ENCODE measurements at regions not wholly inside any gene's neighbourhood (a gene's known extent, or its start where the extent isn't known, plus 50 kb on each side); places are given as distances from the start of the nearest gene placed in this dataset.

DNA sequence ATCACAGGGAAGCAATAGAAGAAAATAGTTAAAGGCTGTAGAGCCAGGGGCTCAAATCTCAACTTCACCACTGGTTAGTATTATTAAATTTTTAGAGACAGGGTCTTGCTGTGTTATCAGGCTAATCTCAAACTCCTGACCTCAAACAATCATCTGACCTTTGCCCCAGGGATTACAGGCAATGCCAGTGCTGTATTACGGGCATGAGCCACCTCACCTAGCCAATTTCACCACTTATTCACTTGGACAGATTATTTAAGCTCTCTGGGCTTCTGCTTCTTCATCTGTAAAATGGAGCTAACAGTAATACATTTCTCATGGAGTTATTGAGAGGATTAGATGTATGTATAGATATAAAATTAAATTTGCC is 155.9 kb upstream of the KLF4 start:
- TF ChIP-seq POLR2A (IDR thresholded peaks at IDR 0.05; ENCODE audit: low read length) (no peak), GATA1 (IDR thresholded peaks at IDR 0.05; ENCODE audit: low read depth, low read length) (no peak)

Measured in erythroblast (primary cell).